SK-N-DZ (cell line): ENCODE measurements at regions not wholly inside any gene's neighbourhood (a gene's known extent, or its start where the extent isn't known, plus 50 kb on each side); places are given as distances from the start of the nearest gene placed in this dataset.
"Not testable (repeated sequence)": the region's sequence is repeated elsewhere in the genome, so short reads cannot be mapped to it uniquely, and the experiment has no call there.

Experiments
- DNase-seq: peaks from one replicate; pipeline ENCODE4 v3.0.0-alpha.2; 2015; ENCODE audit warnings: low spot score

GRCh38 chr10:130261766-130262165, 125.6 kb downstream of the GLRX3 start:
- DNase-seq = no peak

DNA sequence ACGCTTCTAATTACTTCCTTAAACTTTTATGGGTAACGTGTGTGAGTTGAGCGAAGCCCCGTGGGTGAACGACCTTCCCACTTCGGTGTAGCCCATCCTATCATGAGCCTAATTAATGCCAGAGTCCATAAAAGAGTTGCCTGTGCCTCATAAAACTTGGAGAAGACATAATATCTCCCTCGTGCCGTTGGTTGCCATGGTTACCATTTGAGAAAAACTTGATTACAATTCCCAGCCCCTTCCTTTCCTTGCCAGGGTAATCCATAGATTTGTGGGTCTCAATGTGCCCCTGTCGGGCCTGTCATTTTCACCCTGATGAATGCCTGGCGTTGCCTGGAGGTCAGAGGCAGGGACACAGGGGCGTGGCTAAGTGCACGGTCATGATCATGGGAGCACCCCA, 127.1 kb downstream of the GLRX3 start:
- no peak for DNase-seq

- DNase-seq = no peak
Measured at GRCh38 chr10:130265542-130265941, 129.4 kb downstream of the GLRX3 start.

- no peak for DNase-seq
Measured at GRCh38 chr10:130282492-130283218, 146.5 kb downstream of the GLRX3 start.

- no peak for DNase-seq
Measured at GRCh38 chr10:130283219-130283545, 147.0 kb downstream of the GLRX3 start.

- DNase-seq = not testable (repeated sequence)
Measured at GRCh38 chr10:130295761-130296160, 159.6 kb downstream of the GLRX3 start.

GRCh38 chr10:130300608-130301020, 164.4 kb downstream of the GLRX3 start:
- no peak for DNase-seq

GRCh38 chr10:130301021-130301892, 165.1 kb downstream of the GLRX3 start:
- no peak for DNase-seq

GRCh38 chr10:130326954-130327353, 190.8 kb downstream of the GLRX3 start:
- DNase-seq = no peak

- no peak for DNase-seq
Measured at GRCh38 chr10:130329792-130330191, 193.6 kb downstream of the GLRX3 start.

DNA sequence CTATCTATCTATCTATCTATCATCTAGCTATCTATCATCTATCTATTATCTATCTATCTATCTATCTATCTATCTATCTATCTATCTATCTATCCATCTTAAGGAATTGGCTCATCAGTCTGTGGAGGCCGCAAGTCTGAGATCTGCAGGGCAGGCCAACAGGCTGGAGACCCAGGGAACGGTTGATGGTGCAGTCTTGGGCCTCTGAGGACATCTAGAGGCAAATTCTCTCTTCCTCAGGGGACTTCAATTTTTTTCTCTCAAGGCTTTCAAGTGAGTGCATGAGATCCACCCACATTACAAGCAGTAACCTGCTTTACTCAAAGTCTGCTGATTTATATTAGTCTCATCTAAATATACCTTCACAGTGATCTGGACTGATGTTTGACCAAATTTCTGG, 197.0 kb downstream of the GLRX3 start:
- DNase-seq = no peak

GRCh38 chr10:130335336-130335735, 199.1 kb downstream of the GLRX3 start:
- no peak for DNase-seq

DNA sequence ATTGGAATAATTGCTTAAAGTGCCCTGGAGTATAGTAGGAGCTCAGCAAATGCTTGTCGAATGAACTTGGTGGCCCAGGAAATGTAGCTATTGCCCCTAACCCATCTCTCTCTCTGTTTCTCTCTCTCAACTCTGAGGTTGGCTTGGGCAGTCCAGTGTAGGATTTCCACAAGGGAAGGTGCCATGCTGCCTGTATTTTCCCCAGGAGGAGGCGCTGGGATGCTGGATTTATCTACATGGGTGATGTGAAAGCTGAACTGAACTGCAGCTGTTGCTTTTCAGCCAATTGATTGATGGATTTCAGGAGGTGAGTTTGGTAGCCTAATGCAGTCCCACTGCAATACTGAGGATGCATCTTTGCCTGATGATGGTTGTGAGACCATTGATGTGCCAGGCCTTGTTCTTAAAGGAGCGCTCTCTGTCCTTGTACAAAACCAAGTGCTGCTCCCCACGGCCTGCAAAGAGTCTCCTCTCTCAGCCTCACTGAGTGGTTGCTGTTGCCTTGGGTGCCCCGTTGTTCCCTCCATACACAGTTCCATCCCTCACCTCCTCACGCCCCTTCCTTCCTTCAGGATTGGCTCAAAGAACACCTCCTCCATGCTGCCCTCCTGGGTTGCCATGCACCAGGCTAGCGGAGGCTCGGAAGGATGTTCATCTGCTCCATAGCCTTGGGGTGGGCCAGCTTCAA, 200.6 kb downstream of the GLRX3 start:
- DNase-seq = no peak

- DNase-seq = no peak
Measured at GRCh38 chr10:130337305-130337640, 201.1 kb downstream of the GLRX3 start.

DNA sequence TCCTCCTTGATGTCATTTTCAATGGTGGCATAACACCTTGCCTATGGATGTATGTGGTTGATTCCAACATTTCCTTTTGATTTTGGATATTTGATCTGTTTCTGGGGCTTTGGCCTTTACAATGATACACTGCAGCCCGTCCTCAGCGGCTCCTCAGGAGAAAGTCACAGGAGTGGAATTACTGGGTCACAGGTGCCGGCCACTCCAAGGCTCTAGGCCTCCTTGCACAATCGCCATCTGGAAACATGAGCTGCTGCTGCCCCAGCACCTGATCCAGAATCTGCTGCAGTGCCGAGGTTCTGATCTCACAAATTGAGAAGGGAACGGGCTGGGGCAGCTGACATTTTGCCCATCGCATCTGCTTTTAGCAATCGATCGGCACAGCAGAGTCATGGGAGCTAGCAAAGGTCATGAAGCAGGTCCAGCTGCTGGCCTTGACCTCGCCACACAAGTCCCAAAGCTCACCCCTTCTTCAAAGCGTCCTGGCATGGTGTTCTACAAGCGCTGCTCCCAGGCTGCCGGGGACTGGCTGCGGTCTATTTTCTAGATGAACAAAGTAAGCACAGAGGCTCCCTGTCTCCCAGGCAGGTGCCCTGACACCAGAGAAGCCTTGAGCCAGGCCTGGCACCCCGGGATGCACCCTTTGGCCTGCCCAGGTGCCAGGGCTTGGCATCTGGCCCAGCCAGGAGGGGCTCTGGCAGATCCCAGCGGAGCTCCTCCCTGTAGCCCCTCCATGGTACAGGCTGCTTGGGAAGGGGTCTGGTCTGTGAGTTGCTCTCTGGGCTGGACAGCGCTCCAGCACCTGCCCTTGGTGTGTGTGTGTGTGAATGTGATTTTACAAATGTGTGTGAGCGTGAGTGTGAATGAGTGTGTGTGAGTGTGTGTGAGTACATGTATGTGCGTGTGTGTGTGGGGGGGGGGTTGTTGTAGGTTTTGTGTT, 201.8 kb downstream of the GLRX3 start:
- no peak for DNase-seq

DNA sequence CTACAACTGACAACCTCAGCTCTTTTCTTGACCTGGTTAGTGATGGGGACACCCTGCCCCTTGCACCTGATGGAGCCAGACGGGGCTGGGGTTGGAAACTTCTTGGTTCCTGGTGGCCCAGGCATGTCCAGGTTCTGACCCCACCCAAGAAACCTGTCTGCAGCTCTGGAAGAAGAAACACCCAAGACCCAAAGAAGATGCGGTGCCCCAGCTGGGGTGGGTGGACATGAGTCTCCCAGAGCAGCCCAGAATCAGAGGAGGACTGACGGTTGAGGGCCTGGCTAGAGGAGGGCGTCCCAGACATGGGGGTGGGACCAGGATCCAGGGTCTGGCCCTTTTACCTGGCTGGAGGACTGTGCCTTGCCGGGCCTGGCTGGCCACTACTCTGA, 202.4 kb downstream of the GLRX3 start:
- DNase-seq = no peak

GRCh38 chr10:130339091-130339490, 202.9 kb downstream of the GLRX3 start:
- DNase-seq = no peak

DNA sequence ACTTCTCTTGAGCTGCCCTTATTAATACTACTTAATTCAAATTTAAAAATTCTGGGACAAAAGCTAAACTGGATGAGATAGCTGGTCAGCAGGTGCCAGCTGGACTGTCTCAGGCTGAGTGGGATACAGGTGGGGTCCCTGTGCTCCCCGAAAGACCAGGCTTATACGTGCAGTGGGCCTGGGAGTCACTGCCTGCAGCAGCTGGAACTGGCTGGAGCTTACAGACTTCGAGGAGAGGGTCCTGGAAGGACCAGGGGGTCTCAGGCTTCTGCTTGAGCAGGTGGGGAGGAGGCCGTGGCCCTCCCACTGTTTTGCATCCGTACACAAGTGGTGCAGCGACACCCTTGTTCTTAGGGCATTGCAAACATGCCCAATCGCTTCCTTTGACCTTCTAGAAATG, 203.7 kb downstream of the GLRX3 start:
- DNase-seq = no peak

GRCh38 chr10:130340816-130341215, 204.6 kb downstream of the GLRX3 start:
- no peak for DNase-seq

GRCh38 chr10:130341356-130341755, 205.2 kb downstream of the GLRX3 start:
- no peak for DNase-seq

DNA sequence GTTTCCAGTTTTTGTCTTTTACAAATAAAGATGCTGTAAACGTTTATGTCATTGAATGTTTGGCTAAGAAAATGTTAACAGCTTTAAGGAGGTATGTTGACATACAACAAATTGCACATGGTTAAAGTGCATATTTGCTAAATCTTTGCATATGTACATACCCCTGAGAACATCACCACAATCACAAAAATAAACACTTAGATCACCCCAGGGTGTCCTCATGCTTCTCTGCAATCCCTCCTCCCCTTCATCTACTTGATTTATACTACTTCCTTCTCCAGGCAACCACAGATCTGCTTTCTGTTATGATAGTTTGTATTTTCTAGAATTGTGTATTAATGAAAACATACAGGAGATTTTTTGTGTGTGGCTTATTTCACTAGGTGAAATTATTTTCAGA, 209.5 kb downstream of the GLRX3 start:
- no peak for DNase-seq

DNA sequence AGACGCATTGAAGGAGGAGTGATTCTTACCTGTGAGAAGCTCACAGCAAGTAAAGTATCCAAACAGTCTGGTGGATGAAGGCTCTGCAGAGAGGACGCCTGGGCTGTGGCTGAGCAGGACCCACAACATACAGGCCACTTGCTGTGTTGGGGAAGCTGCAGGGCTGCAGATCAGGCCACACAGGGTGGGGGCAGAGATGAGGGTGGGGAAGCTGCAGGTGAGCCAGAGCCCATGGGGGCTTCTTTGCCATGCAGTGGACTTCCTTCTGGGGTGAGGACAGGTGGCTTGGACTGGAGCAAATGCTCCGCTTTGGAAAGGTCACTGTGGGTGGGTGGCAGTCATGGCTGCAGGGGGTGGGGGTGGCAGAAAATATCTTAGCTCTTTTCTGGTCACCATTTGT, 214.8 kb downstream of the GLRX3 start:
- DNase-seq = no peak
